Fibroblast of lung (primary cell): ENCODE measurements at regions not wholly inside any gene's neighbourhood (a gene's known extent, or its start where the extent isn't known, plus 50 kb on each side); places are given as distances from the start of the nearest gene placed in this dataset.

ENCODE experiments used
- DNase-seq, 2 donors: peaks; one replicate each; pipeline versions ENCODE4 v3.0.0 to v3.0.0-alpha.2; 2010; ENCODE audit warnings: low read depth in 2 of 2
- H2AFZ ChIP-seq: 2 replicates; pipeline ENCODE4 v1.5.1; 2012; ENCODE audit warnings: low read length, control low read depth, inconsistent platforms
- H3K27ac ChIP-seq: 2 replicates; pipeline ENCODE4 v1.5.1; 2011; ENCODE audit warnings: low read length, control low read depth; ENCODE audit not compliant: insufficient read depth
- H3K27me3 ChIP-seq: 2 replicates; pipeline ENCODE4 v1.5.1; 2011; ENCODE audit warnings: mild to moderate bottlenecking, low read length; ENCODE audit not compliant: control insufficient read depth, insufficient read depth
- H3K36me3 ChIP-seq: 2 replicates; pipeline ENCODE4 v1.5.1; 2011; ENCODE audit warnings: low read length; ENCODE audit not compliant: control insufficient read depth, insufficient read depth
- H3K4me1 ChIP-seq: 2 replicates; pipeline ENCODE4 v1.5.1; 2011; ENCODE audit warnings: low read length; ENCODE audit not compliant: control insufficient read depth, insufficient read depth; ENCODE audit errors: extremely low read depth
- H3K4me2 ChIP-seq: 2 replicates; pipeline ENCODE4 v1.5.1; 2011; ENCODE audit warnings: low read length, control low read depth; ENCODE audit not compliant: insufficient read depth; ENCODE audit errors: extremely low read depth
- H3K4me3 ChIP-seq, 4 experiments: fragments of 200-600 bp in 1 of 4; sonication (generic) in 1 of 4; replicated peaks in 1 of 4; 2 replicates each; pipeline ENCODE4 v1.5.1; 2011 to 2016; ENCODE audit warnings: low read length in 4 of 4, low read depth in 3 of 4, mild to moderate bottlenecking in 3 of 4, control low read depth in 2 of 4, inconsistent platforms in 1 of 4, mixed read lengths in 1 of 4; ENCODE audit not compliant: insufficient read depth in 1 of 4; ENCODE audit errors: control extremely low read depth in 1 of 4
- H3K79me2 ChIP-seq: 2 replicates; pipeline ENCODE4 v1.5.1; 2012; ENCODE audit warnings: mild to moderate bottlenecking, low read length, inconsistent platforms; ENCODE audit not compliant: control insufficient read depth, insufficient read depth
- H3K9ac ChIP-seq: 2 replicates; pipeline ENCODE4 v1.5.1; 2011; ENCODE audit warnings: mild to moderate bottlenecking, low read length, control low read depth; ENCODE audit not compliant: insufficient read depth
- H3K9me3 ChIP-seq: 2 replicates; pipeline ENCODE4 v1.5.1; 2012; ENCODE audit warnings: low read depth, low read length; ENCODE audit not compliant: control insufficient read depth, insufficient read depth
- H4K20me1 ChIP-seq: 2 replicates; pipeline ENCODE4 v1.5.1; 2011; ENCODE audit warnings: low read length; ENCODE audit not compliant: control insufficient read depth, insufficient read depth; ENCODE audit errors: extremely low read depth
- CTCF ChIP-seq, 2 donors: IDR thresholded peaks in 1 of 2; conservative IDR thresholded peaks in 1 of 2; 1 replicate in 1 of 2; 2 replicates in 1 of 2; pipeline ENCODE4 v1.5.1; 2011 to 2012; ENCODE audit warnings: low read length in 2 of 2, control low read depth in 1 of 2, inconsistent platforms in 1 of 2, low read depth in 1 of 2, mild to moderate bottlenecking in 1 of 2
- EZH2 ChIP-seq: IDR thresholded peaks from 2 replicates; pipeline ENCODE4 v1.5.1; 2012; ENCODE audit warnings: low read length, control low read depth, mild to moderate bottlenecking; ENCODE audit errors: missing control alignments

- Histone ChIP-seq H3K36me3 (no peaks in the 10 kb centered on the region), H4K20me1 (no peaks in the 10 kb centered on the region), H3K79me2 (no peaks in the 10 kb centered on the region), H3K4me3 (no peak overlapping the region), H3K4me2 (no peak overlapping the region), H3K4me1 (no peaks in the 10 kb centered on the region), H3K9me3 (no peaks in the 10 kb centered on the region), H3K27ac (no peak overlapping the region), H3K27me3 (no peaks in the 10 kb centered on the region), H3K9ac (no peak overlapping the region), H2AFZ (no peak overlapping the region)
- DNase-seq = no peak
- TF ChIP-seq CTCF (conservative IDR thresholded peaks at IDR 0.05 in 1 of 2, IDR thresholded peaks at IDR 0.05 in 1 of 2; ENCODE audit: low read depth in 1 of 2, low read length in 2 of 2) = no peak
- no peak for TF ChIP-seq EZH2
These were observed 50.6 kb upstream of the SPRED2 start for GRCh38 chr2:65482971-65483370.
